GM18520 (cell line): ENCODE measurements at regions not wholly inside any gene's neighbourhood (a gene's known extent, or its start where the extent isn't known, plus 50 kb on each side); places are given as distances from the start of the nearest gene placed in this dataset.

Experiments
- ATAC-seq: cut with Tn5 transposase; IDR thresholded peaks from one replicate; pipeline ENCODE4 v1.9.1; 2021; ENCODE audit not compliant: unreplicated experiment

- no peak for ATAC-seq
Observed at GRCh38 chr10:30127120-30127541, 67.7 kb upstream of the JCAD start.

GRCh38 chr10:30125496-30125895 is 66.1 kb upstream of the JCAD start:
- ATAC-seq = no peak

- no peak for ATAC-seq
Observed at GRCh38 chr10:30124704-30125103, 65.3 kb upstream of the JCAD start.

- ATAC-seq = no peak
Observed at GRCh38 chr10:30121401-30121800, 62.0 kb upstream of the JCAD start.

GRCh38 chr10:30118590-30118989 is 59.2 kb upstream of the JCAD start:
- no peak for ATAC-seq

- no peak for ATAC-seq
Observed at GRCh38 chr10:30117812-30118501, 58.6 kb upstream of the JCAD start.

- ATAC-seq = no peak
Observed at GRCh38 chr10:30116041-30116491, 56.7 kb upstream of the JCAD start.

GRCh38 chr10:30115626-30115940 is 56.2 kb upstream of the JCAD start:
- no peak for ATAC-seq

GRCh38 chr10:30114881-30115625 is 55.7 kb upstream of the JCAD start:
- ATAC-seq = no peak

GRCh38 chr10:30114401-30114800 is 55.0 kb upstream of the JCAD start:
- no peak for ATAC-seq

GRCh38 chr10:30111340-30112022 is 52.1 kb upstream of the JCAD start:
- no peak for ATAC-seq
